ENCODE measurements at regions not wholly inside any gene's neighbourhood (a gene's known extent, or its start where the extent isn't known, plus 50 kb on each side); places are given as distances from the start of the nearest gene placed in this dataset.
A peak's percentile ranks its signal among the peaks of the same experiment; 100 is the strongest.

GRCh38 chr6:142561511-142562265 is 259.9 kb downstream of the ADGRG6 start:
- no peak for DNase-seq

GRCh38 chr6:142562865-142563264 is 261.1 kb downstream of the ADGRG6 start:
- DNase-seq, result no peak

- peak; percentile 11 to 31 for DNase-seq
These were observed 265.0 kb downstream of the ADGRG6 start for GRCh38 chr6:142566628-142567396.

GRCh38 chr6:142567461-142567860 is 265.7 kb downstream of the ADGRG6 start:
- DNase-seq, result no peak

- no peak for DNase-seq
These were observed 267.2 kb downstream of the ADGRG6 start for GRCh38 chr6:142568857-142569597.

- no peak for DNase-seq
These were observed 267.9 kb downstream of the ADGRG6 start for GRCh38 chr6:142569676-142570075.

- DNase-seq, result no peak
These were observed 268.4 kb downstream of the ADGRG6 start for GRCh38 chr6:142570221-142570671.

- DNase-seq, result no peak
These were observed 291.1 kb downstream of the ADGRG6 start for GRCh38 chr6:142592876-142593275.

- no peak for DNase-seq
These were observed 296.0 kb downstream of the ADGRG6 start for GRCh38 chr6:142597836-142598235.

GRCh38 chr6:142601427-142601826 is 299.6 kb downstream of the ADGRG6 start:
- no peak for DNase-seq

GRCh38 chr6:142602972-142603371 is 301.2 kb downstream of the ADGRG6 start:
- no peak for DNase-seq

GRCh38 chr6:142605922-142606485 is 304.2 kb downstream of the ADGRG6 start:
- DNase-seq, result no peak

- no peak for DNase-seq
These were observed 311.1 kb downstream of the ADGRG6 start for GRCh38 chr6:142612956-142613355.

- no peak for DNase-seq
These were observed 312.2 kb downstream of the ADGRG6 start for GRCh38 chr6:142613981-142614380.

GRCh38 chr6:142617158-142617557 is 315.4 kb downstream of the ADGRG6 start:
- DNase-seq, result no peak

GRCh38 chr6:142621822-142622221 is 320.0 kb downstream of the ADGRG6 start:
- no peak for DNase-seq

GRCh38 chr6:142624978-142625715 is 319.8 kb downstream of the HIVEP2 start:
- no peak for DNase-seq

GRCh38 chr6:142627474-142627873 is 317.5 kb downstream of the HIVEP2 start:
- DNase-seq, result no peak

- no peak for DNase-seq
These were observed 313.2 kb downstream of the HIVEP2 start for GRCh38 chr6:142631517-142632385.

- DNase-seq, result no peak
These were observed 311.7 kb downstream of the HIVEP2 start for GRCh38 chr6:142633317-142633716.

- DNase-seq, result no peak
These were observed 309.8 kb downstream of the HIVEP2 start for GRCh38 chr6:142635130-142635529.
